ENCODE measurements at regions not wholly inside any gene's neighbourhood (a gene's known extent, or its start where the extent isn't known, plus 50 kb on each side); places are given as distances from the start of the nearest gene placed in this dataset.

- no peak for DNase-seq
These were observed 677.8 kb downstream of the TSN start for GRCh38 chr2:122433123-122433754.

DNA sequence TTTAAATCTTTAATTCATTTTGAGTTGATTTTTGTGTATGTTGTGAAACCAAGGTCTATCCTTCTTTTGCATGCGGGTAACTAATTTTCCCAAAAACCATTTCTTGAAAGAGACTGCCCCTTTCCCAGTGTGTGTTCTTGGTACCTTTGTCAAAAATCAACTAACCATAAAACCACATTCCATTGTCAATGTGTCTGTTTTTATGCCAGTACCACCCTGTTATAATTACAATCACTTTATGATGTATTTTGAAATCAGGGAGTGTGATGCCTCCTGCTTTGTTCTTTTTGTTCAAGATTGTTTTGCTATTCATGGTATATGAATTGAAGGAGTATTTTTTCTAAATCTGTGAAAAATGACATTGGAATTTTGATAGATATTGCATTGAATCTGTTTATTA is 689.6 kb downstream of the TSN start:
- DNase-seq = no peak

GRCh38 chr2:122446761-122447160 is 691.3 kb downstream of the TSN start:
- DNase-seq = no peak

DNA sequence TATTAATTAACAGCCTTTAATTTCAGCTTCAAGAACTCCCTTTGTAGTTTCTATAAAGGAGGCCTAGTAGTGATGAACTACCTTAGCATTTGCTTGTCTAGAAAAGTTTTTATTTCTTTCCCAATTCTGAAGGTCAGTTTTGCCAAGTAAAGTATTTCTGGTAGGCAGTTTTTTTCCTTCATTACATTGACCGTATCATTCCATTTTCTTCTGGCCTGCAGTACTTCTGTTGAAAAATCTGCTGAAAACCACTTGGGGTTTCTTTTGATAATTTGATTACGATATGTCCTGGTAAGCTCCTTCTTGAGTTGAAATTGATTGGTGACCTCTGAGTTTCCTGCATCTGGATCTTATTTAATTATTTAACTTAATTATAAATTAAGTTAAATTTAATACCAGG is 691.8 kb downstream of the TSN start:
- DNase-seq = no peak

DNA sequence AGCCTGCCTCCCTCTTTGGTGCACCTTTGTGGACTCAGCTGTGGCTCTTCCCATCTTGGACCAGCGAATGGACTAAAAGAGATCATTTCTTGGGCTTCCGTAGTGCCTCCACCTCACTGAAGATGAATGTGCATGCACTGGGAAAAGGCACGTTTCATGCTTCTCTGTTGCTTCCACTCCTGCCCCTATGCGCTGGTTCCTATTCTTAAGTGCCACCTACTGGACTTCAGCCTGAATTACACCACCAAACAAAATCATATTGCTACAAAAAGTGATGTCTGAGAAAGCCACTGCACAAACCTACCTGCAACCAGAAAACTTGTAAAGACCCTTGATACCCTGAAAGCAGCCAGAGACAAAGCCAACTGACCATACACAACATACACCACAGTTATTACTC is 695.6 kb downstream of the TSN start:
- DNase-seq = no peak

DNA sequence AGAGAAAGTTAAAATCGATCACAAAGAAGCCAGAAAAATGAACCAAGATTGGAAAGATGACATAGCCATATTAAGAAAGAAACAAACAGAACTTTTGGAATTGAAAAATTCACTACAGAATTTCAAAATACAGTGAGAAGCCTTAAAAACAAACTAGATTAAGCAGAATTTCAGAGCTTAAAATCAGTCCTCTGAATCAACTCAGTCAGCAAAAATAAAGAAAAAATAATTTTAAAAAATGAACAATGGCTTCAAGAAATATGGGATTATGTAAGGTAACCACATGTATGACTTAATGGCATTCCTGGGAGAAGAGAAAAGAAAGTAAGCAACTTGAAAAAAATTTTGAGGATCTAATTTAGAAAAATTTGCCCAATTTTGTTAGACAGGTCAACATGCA is 696.2 kb downstream of the TSN start:
- DNase-seq = no peak

DNA sequence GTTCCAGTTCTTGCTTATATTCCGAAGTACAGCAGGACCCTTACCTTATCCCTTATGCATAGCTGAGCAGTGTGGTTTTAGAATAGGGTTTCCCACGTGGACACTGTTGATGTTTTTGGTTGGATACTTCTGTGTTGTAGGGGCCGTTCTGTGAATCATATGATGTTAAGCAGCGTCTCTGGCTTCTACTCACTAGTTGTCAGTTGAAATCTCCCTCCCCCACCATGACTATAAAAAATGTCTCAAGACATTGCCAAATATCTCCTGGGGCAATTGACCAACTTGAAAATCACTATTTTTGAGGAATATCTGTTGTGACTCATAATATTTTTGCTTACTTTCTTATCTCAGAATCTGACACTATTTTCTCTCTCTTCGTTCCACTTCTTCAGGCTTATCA is 713.7 kb downstream of the TSN start:
- no peak for DNase-seq

DNA sequence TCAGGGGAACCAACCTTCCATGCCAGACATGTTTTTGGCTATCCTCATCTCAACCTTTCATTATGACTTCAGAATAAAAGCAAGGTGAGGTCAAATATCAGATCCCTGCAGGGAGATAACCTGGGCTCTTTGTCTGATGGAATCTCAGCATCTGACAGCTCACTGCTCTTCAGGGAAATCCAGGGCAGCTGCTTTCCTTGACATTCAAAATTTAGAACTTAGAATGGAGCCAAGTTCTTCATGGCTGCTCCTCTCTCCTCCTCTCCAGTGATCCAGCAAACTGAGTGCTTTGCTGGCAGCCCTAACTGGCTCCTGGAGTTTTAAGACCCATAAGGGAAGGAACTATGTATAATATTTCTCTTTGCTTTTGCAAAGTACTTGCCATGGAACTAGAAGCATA is 716.3 kb downstream of the TSN start:
- DNase-seq = no peak

DNA sequence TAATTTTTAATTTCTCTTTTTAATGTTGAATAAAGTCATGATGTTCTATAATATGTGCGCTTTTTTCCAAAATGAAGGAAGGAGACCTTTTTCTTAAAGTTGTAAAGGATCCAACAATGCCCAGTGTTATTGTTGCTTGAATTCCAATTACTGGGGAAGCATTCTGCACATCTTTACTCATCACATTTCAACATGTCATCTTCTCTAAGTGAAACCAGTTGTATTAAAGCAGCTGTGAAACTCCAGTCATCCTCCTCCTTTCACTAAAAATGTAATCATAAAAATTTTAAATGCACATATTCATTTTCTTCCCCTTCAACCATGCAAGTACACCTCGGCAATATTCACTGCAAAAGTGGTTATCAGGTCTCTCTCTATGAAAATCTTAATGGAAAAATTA is 722.7 kb downstream of the TSN start:
- DNase-seq = no peak

DNA sequence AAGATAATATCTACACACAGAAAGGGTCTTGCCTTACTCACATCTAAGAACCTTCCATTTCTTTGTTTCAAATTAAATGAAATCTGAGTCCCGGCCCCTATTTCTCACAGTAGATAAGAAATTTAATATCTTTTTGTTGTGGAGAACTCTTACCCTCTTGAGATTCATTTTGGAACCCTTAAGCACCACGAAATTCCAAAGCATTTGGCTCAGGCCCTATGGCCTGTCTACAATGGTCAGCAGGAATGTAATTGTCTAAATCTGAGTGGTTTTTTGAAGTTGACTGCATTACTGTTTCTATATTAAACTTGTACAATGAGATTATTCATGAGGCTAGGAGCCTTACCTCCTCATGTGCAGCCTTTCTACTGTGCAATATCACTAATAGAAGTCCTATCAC is 723.3 kb downstream of the TSN start:
- no peak for DNase-seq

DNA sequence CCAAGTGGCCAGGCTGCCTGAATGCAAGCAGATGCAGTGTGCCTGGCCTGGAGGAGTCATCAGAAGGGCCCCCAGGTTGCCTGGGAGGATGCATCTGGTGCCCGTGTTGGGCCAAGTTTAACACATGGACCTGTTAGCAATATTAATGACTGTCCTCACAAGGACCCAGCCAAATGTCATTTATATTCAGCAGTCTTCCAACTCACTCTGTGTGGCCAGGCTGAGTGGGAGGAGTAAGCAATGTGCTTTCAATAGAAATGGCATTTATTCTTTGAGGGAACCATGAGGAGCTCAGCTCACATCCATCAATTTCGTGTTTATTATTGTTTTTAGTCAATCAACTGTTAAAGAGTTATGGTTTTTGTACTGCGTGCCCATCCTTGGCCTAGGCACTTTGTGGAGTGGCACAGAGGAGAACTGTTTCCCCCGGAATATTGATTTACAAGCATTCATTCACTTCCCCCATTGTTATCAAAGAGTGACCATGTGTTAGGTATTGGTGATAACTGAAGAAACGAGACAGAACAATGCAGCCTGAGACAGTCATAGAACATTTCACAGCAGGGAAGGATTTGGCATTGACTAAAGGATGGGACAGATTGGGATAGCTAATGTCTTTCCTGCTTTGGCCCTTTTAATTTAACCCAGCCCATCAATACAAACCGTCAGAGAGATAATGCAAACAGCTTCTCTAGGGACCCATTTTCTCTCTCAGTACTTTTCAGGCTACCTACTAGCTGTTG is 725.2 kb downstream of the TSN start:
- DNase-seq = no peak

- DNase-seq = no peak
These were observed 725.8 kb downstream of the TSN start for GRCh38 chr2:122481244-122481622.

- DNase-seq = no peak
These were observed 726.3 kb downstream of the TSN start for GRCh38 chr2:122481717-122482116.

DNA sequence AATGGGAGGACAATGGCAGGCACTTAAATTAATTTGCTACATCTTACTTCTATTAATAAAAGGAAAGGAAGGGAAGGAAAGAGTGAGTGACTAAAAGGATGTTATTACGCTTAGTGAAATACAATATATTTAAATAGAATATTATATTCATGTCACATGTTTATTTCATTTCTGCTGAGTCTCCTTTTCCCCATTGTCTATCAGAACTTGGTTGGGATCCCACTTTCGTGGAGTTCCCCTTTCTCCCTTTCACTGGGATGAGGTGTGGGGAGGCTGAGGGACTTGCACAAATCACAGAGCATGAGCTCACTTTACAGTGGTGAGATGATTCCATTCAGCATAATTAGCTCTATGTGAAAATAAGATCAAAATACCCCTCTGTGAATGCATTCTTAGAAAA is 730.6 kb downstream of the TSN start:
- DNase-seq = no peak

- DNase-seq = no peak
These were observed 731.4 kb downstream of the TSN start for GRCh38 chr2:122486705-122487415.

DNA sequence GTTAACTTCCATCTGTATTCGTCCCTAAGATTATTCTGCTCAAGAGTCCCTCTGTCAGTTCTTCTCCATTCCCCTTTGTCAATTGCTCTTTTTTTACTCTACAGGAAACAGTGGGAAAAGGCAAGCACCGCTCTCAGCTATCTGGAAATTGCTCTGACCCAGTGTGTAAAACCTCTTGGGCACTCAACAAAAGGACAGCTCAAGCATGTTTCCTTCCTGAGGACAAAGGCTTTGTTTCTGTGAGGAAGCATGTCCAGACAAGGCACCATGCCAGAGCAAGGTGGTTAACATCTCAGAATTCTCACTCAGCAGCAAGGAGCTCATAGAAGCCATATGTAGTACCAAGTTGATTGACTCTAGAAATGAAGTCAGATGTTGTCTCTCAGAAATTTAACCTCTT is 735.6 kb downstream of the TSN start:
- no peak for DNase-seq

DNA sequence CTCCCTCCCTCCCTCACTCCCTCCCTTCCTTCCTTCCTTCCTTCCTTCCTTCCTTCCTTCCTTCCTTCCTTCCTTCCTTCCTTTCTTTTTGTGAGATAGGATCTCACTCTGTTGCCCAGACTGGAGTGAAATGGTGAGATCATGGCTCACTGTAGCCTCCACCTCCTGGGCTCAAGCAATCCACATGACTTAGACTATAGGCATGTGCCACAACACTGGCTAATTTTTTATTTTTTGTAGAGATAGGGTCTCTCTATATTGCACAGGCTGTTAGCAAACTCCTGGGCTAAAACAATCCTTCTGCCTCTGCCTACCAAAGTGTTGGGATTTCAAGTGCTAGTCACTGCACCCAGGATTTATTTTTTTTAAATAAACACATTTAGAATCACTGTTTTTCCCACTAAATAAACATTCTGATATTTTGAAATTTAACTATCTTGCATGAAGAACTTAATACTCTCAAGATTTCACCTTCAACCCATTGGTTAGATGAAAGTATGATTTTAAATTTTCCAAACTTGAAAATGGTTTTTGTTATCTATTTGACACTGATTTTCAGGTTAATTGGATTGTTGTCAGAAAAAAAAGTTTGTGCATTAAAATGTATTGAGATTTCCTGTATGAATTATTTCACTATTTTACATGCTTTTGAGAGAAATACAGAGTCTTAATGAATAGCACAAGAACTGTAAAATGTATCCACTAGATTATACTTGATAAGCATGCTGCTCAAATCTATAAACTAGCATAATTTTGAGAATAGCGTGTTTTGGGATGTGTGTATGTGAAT is 745.1 kb downstream of the TSN start:
- DNase-seq = no peak

DNA sequence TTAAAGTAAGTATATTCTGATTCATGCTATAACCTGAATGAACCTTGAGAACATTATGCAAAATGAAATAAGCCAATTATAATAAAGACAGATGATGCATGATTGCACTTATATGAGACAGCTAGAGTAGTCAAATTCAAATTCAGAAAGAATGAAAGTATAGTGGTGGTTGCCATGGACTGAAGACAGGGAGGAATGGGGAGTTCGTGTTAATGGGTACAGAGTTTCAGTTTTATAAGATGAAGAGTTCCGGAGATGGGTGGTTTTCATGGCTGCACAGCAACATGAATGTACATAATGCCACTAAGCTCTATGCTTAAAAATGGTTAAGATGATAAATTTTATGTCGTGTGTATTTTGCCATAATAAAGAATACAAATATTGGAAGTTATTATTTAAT is 751.2 kb downstream of the TSN start:
- no peak for DNase-seq

- DNase-seq = no peak
These were observed 751.8 kb downstream of the TSN start for GRCh38 chr2:122507261-122507660.

DNA sequence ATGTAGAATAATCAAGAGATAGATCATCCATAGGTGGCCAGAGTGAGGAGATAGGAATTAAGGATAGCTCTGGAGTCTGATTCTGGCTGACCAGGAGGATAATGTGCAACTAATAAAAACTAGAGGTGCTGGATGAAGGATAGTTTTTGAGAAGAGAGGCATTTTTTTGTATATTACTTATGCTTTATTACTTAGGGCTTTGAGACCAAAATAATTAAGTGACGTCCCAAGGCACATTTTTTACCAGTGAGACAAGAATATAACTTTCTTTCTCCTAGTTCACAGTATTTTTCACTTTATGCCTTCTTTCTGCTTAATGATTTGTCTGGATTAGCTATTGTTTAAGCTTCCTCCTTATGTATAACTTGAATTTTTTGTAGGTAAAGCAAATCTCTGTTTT is 756.6 kb downstream of the TSN start:
- no peak for DNase-seq

DNA sequence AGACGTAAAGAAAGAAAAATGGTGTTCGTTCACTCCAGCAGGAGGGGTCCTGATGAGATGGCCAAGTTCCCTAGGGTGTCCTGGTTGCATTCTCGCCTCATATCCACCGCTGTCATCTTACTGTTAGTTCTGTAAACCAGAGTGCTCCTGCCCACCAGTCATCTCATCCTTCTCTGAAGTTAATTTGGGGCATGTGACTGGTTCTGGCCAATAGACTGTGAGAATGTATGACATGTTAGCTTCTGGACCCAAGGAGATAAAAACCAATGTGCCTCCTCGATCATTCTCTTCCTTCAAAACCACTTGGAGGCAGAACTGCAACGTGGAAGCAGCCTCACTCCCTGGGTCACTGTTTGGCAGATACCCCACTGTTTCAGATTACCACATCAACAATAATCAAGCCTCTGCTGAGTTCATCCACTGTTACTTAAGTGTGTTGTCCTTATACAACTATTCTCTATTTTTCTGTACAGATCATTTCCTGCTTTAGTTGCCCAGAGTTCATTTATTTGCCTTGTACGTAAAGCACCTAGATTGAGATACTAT is 759.1 kb downstream of the TSN start:
- DNase-seq = no peak

DNA sequence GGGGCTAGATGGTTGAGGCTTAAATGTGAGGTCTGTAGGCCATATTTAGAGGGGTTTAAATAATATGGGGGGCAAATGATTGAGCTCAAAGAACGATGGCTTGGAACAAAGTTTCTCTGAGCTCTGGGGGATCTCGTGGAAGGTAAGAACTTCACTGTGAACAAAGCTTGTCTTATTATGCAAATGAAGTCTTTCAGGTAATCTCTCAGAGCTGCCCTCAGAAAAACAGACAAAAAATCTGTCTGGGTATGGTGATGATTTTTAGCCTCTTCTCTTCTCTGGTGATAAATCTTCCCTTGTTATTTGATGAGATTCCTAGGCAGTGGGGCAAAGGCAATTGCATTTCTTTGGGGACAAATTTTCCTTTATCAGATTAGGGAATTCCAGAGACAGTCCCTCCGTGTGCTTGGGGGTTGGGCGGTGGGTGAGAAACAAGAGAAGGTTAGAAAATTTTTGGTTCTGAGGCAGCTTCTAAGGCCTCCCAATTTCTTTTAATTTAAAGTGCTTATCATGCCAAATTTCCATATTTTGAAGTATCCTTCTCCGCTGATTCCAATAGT is 760.4 kb downstream of the TSN start:
- no peak for DNase-seq

- no peak for DNase-seq
These were observed 761.3 kb downstream of the TSN start for GRCh38 chr2:122516775-122517174.

All from NCI-H1105 (cell line).